Esophagus (tissue), 2 donors: ENCODE measurements at regions not wholly inside any gene's neighbourhood (a gene's known extent, or its start where the extent isn't known, plus 50 kb on each side); places are given as distances from the start of the nearest gene placed in this dataset.

ENCODE experiments used
- H3K27ac ChIP-seq, 2 donors: one replicate each; pipeline ENCODE4 v1.5.1; 2013; ENCODE audit warnings: low read depth in 2 of 2, mild to moderate bottlenecking in 2 of 2, inconsistent platforms in 1 of 2, low read length in 1 of 2, moderate library complexity in 1 of 2
- H3K27me3 ChIP-seq, 2 donors: one replicate each; pipeline ENCODE4 v1.6.1; 2013; ENCODE audit warnings: low read length in 2 of 2, control low read depth in 1 of 2, mild to moderate bottlenecking in 1 of 2; ENCODE audit not compliant: insufficient read depth in 2 of 2, control insufficient read depth in 1 of 2
- H3K36me3 ChIP-seq, 2 donors: one replicate each; pipeline ENCODE4 v1.6.1; 2013; ENCODE audit warnings: low read length in 1 of 2; ENCODE audit not compliant: control insufficient read depth in 2 of 2, insufficient read depth in 2 of 2
- H3K4me1 ChIP-seq, 2 donors: one replicate each; pipeline ENCODE4 v1.6.1; 2013; ENCODE audit warnings: low read length in 1 of 2; ENCODE audit not compliant: control insufficient read depth in 2 of 2, insufficient read depth in 2 of 2
- H3K4me3 ChIP-seq, 2 donors: one replicate each; pipeline ENCODE4 v1.5.1; 2013; ENCODE audit warnings: low read length in 2 of 2, mild to moderate bottlenecking in 2 of 2, low read depth in 1 of 2, moderate library complexity in 1 of 2
- H3K9me3 ChIP-seq, 2 donors: one replicate each; pipeline ENCODE4 v1.6.1; 2013; ENCODE audit warnings: mild to moderate bottlenecking in 2 of 2, low read depth in 1 of 2, low read length in 1 of 2, moderate library complexity in 1 of 2; ENCODE audit not compliant: control insufficient read depth in 2 of 2, insufficient read depth in 1 of 2
- WGBS, 2 donors: extraction: QIAGEN DNeasy Blood & Tissue Kit; methylation state at CpG; one replicate each; pipeline ENCODE4 v1.1.7; 2013; 5-methylcytosine and 5-hydroxymethylcytosine counted together
- donor health status: healthy with polysubstance abuse.
- donor health status: Bipolar disorder and iron deficiency.

- Histone ChIP-seq H3K27me3 (no peaks in the 10 kb centered on the region), H3K9me3 (peaks cover 2 to 7% of the 10 kb centered on the region in 2 donors), H3K27ac (no peak overlapping the region), H3K4me1 (no peaks in the 10 kb centered on the region), H3K36me3 (no peaks in the 10 kb centered on the region), H3K4me3 (no peak overlapping the region)
- 76 to 92% methylated on average over 1 of the region's 1 CpG for WGBS, 2 donors
Observed at GRCh38 chr3:99402755-99403154, 235.6 kb upstream of the COL8A1 start.

DNA sequence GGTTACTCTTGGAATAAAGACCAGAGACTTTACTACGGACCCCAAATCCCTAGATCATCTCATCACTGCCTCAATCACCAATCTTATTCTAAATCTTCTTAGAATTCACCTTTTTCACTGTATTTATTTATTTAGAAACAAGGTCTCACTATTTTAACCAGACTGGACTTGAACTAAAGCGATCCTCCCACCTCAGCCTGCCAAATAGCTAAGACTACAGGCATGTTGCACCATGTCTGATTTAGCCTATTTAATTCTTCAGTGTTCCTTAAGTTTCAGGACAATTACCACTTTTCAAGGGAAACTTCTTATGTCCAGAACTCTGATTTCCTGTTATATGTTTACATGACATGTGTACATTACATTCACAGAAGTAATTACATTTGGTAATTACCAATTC is 238.0 kb upstream of the COL8A1 start:
- Histone ChIP-seq H3K27me3 (no peaks in the 10 kb centered on the region), H3K9me3 (peaks cover 2 to 7% of the 10 kb centered on the region in 2 donors), H3K36me3 (no peaks in the 10 kb centered on the region), H3K27ac (no peak overlapping the region), H3K4me3 (no peak overlapping the region), H3K4me1 (no peaks in the 10 kb centered on the region)
- 46 to 63% methylated on average over 2 of the region's 2 CpGs for WGBS, 2 donors

- Histone ChIP-seq H3K4me1 (no peaks in the 10 kb centered on the region), H3K36me3 (no peaks in the 10 kb centered on the region), H3K27me3 (no peaks in the 10 kb centered on the region), H3K9me3 (peaks cover 2 to 7% of the 10 kb centered on the region in 2 donors), H3K27ac (no peak overlapping the region), H3K4me3 (no peak overlapping the region)
- 65 to 80% methylated on average over 3 of the region's 3 CpGs for WGBS, 2 donors
Observed at GRCh38 chr3:99396651-99397275, 241.6 kb upstream of the COL8A1 start.

- no peaks in the 10 kb centered on the region for H3K4me1 ChIP-seq
- H3K9me3 ChIP-seq = peaks cover 2 to 7% of the 10 kb centered on the region in 2 donors
- no peak overlapping the region for H3K27ac ChIP-seq
- WGBS, 2 donors = 37 to 45% methylated on average over 7 of the region's 7 CpGs
- no peaks in the 10 kb centered on the region for H3K36me3 ChIP-seq
- no peaks in the 10 kb centered on the region for H3K27me3 ChIP-seq
- no peak overlapping the region for H3K4me3 ChIP-seq
Observed at GRCh38 chr3:99394831-99395778, 243.3 kb upstream of the COL8A1 start.

- Histone ChIP-seq H3K9me3 (peaks cover 2 to 6% of the 10 kb centered on the region in 2 donors), H3K36me3 (no peaks in the 10 kb centered on the region), H3K27ac (no peak overlapping the region), H3K4me1 (no peaks in the 10 kb centered on the region), H3K4me3 (no peak overlapping the region), H3K27me3 (no peaks in the 10 kb centered on the region)
- 80 to 91% methylated on average over 2 of the region's 2 CpGs for WGBS, 2 donors
Observed at GRCh38 chr3:99393961-99394360, 244.4 kb upstream of the COL8A1 start.

DNA sequence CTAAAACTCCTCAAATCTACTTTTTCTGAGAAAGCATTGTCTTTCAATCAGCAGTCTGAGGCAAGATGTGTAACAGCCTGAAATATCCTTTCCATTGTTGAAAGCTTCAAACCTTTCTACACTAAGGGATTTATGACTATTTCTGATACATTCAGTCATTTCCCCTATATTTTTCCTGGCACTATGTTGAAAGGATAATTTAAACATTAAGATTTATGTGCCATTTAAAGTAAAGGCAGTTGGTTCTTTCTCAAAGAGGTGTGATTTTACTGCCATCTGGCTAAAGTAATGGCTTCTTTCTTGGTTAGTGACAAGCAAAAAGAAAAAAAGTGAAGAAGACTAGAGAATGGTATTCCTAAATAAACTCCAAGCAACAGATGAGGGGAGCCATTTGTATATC is 249.6 kb upstream of the COL8A1 start:
- no peaks in the 10 kb centered on the region for H3K27me3 ChIP-seq
- H3K27ac ChIP-seq = no peak overlapping the region
- no peaks in the 10 kb centered on the region for H3K9me3 ChIP-seq
- H3K4me3 ChIP-seq = no peak overlapping the region
- H3K4me1 ChIP-seq = no peaks in the 10 kb centered on the region
- H3K36me3 ChIP-seq = no peaks in the 10 kb centered on the region

- Histone ChIP-seq H3K4me3 (no peak overlapping the region), H3K27me3 (no peaks in the 10 kb centered on the region)
Observed at GRCh38 chr3:99384596-99384995, 253.8 kb upstream of the COL8A1 start.

DNA sequence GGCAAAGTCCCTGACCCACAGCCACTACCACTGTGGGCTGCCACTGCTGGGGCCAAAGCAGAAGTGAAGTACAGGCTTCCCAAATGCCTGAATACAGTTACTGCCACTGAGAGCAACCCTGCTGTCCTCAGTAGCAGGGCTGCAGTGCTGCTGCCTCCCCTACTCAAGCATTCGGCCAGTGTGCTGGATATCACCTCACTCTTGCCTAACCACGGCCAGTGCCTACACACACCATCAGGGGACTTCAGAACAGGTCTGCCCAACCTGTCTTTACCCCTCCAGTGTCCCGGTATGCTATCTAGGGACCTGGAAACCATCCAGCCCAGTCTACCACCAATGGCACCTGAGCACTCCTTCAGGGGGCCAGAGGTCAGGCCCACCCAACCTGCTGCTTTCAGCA is 261.5 kb upstream of the COL8A1 start:
- no peaks in the 10 kb centered on the region for H3K36me3 ChIP-seq
- H3K4me1 ChIP-seq = no peaks in the 10 kb centered on the region
- H3K27me3 ChIP-seq = no peaks in the 10 kb centered on the region
- H3K4me3 ChIP-seq = no peak overlapping the region
- WGBS, 2 donors = 83 to 89% methylated on average over 3 of the region's 3 CpGs
- H3K9me3 ChIP-seq = peaks cover 0 to 5% of the 10 kb centered on the region in 2 donors
- H3K27ac ChIP-seq = no peak overlapping the region

More at GRCh38 chr3:99384596-99384995, 253.8 kb upstream of the COL8A1 start:
- Histone ChIP-seq H3K27ac (no peak overlapping the region), H3K36me3 (no peaks in the 10 kb centered on the region), H3K4me1 (no peaks in the 10 kb centered on the region), H3K9me3 (no peaks in the 10 kb centered on the region)

DNA sequence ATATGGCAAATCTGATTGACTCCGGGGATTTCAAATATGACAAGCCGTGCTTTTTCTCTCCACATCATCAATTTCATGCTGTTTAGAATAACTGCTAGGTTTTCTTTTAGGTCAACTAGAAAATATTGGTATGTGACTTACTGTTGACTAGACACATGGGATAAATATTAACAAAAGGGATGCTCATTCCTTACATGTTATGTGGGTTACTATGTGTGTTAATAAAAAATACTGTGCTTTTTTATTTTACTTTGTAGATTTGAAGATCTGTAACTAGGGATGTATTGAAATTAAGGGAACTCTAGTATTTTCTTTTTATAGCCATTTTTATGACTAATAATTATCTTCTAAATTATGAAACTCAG is 264.6 kb upstream of the COL8A1 start:
- H3K4me1 ChIP-seq = no peaks in the 10 kb centered on the region
- no peaks in the 10 kb centered on the region for H3K27me3 ChIP-seq
- peaks cover 0 to 5% of the 10 kb centered on the region in 2 donors for H3K9me3 ChIP-seq
- H3K36me3 ChIP-seq = no peaks in the 10 kb centered on the region
- WGBS, 2 donors = 80 to 82% methylated on average over 2 of the region's 2 CpGs
- no peak overlapping the region for H3K27ac ChIP-seq
- no peak overlapping the region for H3K4me3 ChIP-seq
